ENCODE measurements at regions not wholly inside any gene's neighbourhood (a gene's known extent, or its start where the extent isn't known, plus 50 kb on each side); places are given as distances from the start of the nearest gene placed in this dataset.

DNA sequence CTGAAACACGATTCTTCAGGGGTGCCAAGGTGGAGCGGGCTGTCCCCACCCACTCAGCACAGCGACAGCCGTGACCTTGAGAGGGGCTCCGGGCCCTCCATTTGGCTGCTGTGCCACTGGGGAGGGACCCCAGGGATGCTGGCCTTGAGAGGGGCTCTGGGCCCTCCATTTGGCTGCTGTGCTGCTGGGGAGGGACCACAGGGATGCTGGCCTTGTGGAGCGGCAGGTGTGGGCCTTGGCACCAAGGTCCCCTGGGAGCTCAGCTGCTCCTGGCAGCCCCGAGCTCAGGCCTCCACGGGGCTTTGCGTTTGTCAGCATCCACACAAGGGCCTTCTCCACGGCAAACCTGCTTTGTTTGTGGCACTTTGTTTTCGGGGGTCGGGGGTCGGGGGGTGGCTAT is 137.6 kb upstream of the LPCAT1 start:
- TF ChIP-seq, protein P1, sequence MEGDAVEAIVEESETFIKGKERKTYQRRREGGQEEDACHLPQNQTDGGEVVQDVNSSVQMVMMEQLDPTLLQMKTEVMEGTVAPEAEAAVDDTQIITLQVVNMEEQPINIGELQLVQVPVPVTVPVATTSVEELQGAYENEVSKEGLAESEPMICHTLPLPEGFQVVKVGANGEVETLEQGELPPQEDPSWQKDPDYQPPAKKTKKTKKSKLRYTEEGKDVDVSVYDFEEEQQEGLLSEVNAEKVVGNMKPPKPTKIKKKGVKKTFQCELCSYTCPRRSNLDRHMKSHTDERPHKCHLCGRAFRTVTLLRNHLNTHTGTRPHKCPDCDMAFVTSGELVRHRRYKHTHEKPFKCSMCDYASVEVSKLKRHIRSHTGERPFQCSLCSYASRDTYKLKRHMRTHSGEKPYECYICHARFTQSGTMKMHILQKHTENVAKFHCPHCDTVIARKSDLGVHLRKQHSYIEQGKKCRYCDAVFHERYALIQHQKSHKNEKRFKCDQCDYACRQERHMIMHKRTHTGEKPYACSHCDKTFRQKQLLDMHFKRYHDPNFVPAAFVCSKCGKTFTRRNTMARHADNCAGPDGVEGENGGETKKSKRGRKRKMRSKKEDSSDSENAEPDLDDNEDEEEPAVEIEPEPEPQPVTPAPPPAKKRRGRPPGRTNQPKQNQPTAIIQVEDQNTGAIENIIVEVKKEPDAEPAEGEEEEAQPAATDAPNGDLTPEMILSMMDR (IDR thresholded peaks at IDR 0.05): no peak
- no peak for TF ChIP-seq POLR2A (IDR thresholded peaks at IDR 0.05)

All from adrenal gland (tissue), 5 donors.